ENCODE measurements at regions not wholly inside any gene's neighbourhood (a gene's known extent, or its start where the extent isn't known, plus 50 kb on each side); places are given as distances from the start of the nearest gene placed in this dataset.

DNA sequence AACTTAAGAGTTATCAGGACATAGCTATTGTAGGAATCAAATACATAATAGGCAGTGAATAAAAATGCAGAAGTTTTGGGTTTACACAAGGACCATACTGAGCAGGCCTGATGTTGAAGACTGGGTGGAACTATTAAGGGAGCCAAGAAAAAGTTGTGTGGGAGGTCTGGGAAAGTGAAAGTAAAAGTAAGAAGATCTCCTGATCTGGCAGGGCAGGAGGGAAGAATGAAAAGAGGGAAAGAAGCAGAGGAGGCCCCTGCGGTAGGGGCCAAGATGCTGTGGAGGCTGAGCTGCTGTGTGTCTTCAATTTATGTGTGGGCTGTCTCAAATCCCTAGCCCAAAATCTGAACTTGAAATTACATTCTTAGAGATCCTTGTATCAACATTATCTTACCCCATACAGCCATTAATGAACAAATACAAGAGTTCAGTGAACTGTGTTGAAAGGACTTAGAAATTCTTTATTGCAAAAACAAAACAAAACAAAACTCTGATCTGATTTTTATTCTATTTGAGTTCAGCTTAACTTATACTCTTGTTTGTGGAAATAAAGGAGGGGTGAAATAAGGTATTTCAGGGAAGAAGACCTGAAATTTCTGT lies 1183.8 kb downstream of the HACE1 start:
- no peak overlapping the region for H3K4me3 ChIP-seq
- no peaks in the 10 kb centered on the region for H3K27me3 ChIP-seq
- H3K27ac ChIP-seq, result no peak overlapping the region
- peak; percentile 69 to 92 (median 74) for ATAC-seq
- WGBS (ENCODE audit: insufficient coverage, low coverage, low lambda C conversion rate, missing lambda C conversion rate), result 33% methylated on average over 1 of the region's 1 CpG
- TF ChIP-seq POLR2A (IDR thresholded peaks at IDR 0.05), result no peak
- TF ChIP-seq, protein P1, sequence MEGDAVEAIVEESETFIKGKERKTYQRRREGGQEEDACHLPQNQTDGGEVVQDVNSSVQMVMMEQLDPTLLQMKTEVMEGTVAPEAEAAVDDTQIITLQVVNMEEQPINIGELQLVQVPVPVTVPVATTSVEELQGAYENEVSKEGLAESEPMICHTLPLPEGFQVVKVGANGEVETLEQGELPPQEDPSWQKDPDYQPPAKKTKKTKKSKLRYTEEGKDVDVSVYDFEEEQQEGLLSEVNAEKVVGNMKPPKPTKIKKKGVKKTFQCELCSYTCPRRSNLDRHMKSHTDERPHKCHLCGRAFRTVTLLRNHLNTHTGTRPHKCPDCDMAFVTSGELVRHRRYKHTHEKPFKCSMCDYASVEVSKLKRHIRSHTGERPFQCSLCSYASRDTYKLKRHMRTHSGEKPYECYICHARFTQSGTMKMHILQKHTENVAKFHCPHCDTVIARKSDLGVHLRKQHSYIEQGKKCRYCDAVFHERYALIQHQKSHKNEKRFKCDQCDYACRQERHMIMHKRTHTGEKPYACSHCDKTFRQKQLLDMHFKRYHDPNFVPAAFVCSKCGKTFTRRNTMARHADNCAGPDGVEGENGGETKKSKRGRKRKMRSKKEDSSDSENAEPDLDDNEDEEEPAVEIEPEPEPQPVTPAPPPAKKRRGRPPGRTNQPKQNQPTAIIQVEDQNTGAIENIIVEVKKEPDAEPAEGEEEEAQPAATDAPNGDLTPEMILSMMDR (IDR thresholded peaks at IDR 0.05), result no peak
- no peaks in the 10 kb centered on the region for H3K9me3 ChIP-seq
- intact Hi-C loops (cut with DNase I), result no loop called here
- no peaks in the 10 kb centered on the region for H3K36me3 ChIP-seq
- no peak for DNase-seq
- H3K4me1 ChIP-seq, result no peaks in the 10 kb centered on the region

DNA sequence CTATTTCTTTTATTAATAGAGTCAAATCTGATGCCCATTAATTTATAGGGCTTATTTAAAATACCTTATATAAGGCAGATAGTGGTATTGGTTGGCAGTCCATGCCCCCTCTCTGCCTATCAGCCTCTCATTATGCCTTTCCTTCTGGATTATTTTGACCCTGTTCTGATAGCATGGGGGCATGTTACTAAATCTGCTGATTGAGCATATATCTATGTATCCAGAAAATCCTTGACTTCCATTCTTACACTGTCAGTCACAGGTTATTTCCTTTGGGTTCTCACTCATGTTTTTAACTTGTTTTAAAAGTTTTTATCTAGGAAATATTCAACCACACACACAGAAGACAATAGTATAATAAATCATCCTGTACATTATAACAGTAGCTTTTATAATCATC lies 1184.9 kb downstream of the HACE1 start:
- no peaks in the 10 kb centered on the region for H3K36me3 ChIP-seq
- no peaks in the 10 kb centered on the region for H3K27me3 ChIP-seq
- H3K27ac ChIP-seq, result no peak overlapping the region
- ATAC-seq (no peak), DNase-seq (no peak)
- H3K9me3 ChIP-seq, result no peaks in the 10 kb centered on the region
- no peak for TF ChIP-seq POLR2A (IDR thresholded peaks at IDR 0.05)
- TF ChIP-seq, protein P1 (IDR thresholded peaks at IDR 0.05), result no peak
- no peaks in the 10 kb centered on the region for H3K4me1 ChIP-seq
- intact Hi-C loops (cut with DNase I), result no loop called here
- no peak overlapping the region for H3K4me3 ChIP-seq

DNA sequence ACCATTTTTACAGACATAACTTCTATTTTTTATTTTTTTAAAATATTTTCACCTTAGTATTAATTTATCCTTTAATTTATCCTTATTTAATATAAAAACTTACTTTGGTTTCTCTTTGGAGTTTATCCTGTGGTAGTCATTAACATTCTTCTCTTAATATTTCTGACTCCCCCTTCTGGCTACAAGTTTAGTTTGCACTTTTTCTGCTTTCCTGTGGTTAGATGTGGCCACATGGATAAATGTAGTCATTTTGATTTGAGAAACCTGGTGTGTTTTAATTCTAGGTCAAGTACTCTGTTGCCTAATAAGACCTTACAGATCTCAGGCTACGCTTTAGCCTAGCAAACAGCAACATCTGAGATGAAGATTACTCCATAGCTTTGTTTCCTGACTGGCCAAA lies 1187.5 kb downstream of the HACE1 start:
- no peaks in the 10 kb centered on the region for H3K27me3 ChIP-seq
- no peaks in the 10 kb centered on the region for H3K36me3 ChIP-seq
- no peak overlapping the region for H3K27ac ChIP-seq
- no peaks in the 10 kb centered on the region for H3K9me3 ChIP-seq
- intact Hi-C loops (cut with DNase I), result no loop called here
- H3K4me3 ChIP-seq, result no peak overlapping the region
- DNase-seq (no peak), ATAC-seq (peak in 3 of 4 donors; percentile 37 to 50 (median 43))
- TF ChIP-seq, protein P1 (IDR thresholded peaks at IDR 0.05), result peak in 3 of 4 donors; percentile 21 to 41 (median 29)
- no peak for TF ChIP-seq POLR2A (IDR thresholded peaks at IDR 0.05)
- WGBS (ENCODE audit: insufficient coverage, low coverage, low lambda C conversion rate, missing lambda C conversion rate), result 30% methylated on average over 1 of the region's 1 CpG
- no peaks in the 10 kb centered on the region for H3K4me1 ChIP-seq

GRCh38 chr6:103629613-103630012 lies 1230.1 kb downstream of the HACE1 start:
- H3K27ac ChIP-seq, result no peak overlapping the region
- no peaks in the 10 kb centered on the region for H3K9me3 ChIP-seq
- no peaks in the 10 kb centered on the region for H3K4me1 ChIP-seq
- H3K4me3 ChIP-seq, result no peak overlapping the region
- DNase-seq, result no peak
- WGBS (ENCODE audit: insufficient coverage, low coverage, low lambda C conversion rate, missing lambda C conversion rate), result 82% methylated on average over 1 of the region's 1 CpG
- intact Hi-C loops (cut with DNase I), result no loop called here
- TF ChIP-seq, protein P1 (IDR thresholded peaks at IDR 0.05), result no peak
- TF ChIP-seq POLR2A (IDR thresholded peaks at IDR 0.05), result no peak
- H3K36me3 ChIP-seq, result no peaks in the 10 kb centered on the region
- ATAC-seq, result no peak
- H3K27me3 ChIP-seq, result no peaks in the 10 kb centered on the region

- H3K27ac ChIP-seq, result no peak overlapping the region
- ATAC-seq (no peak), DNase-seq (no peak)
- H3K4me1 ChIP-seq, result no peaks in the 10 kb centered on the region
- H3K36me3 ChIP-seq, result no peaks in the 10 kb centered on the region
- H3K4me3 ChIP-seq, result no peak overlapping the region
- 80% methylated on average over 1 of the region's 1 CpG for WGBS (ENCODE audit: insufficient coverage, low coverage, low lambda C conversion rate, missing lambda C conversion rate)
- intact Hi-C loops (cut with DNase I), result no loop called here
- no peak for TF ChIP-seq POLR2A (IDR thresholded peaks at IDR 0.05)
- TF ChIP-seq, protein P1 (IDR thresholded peaks at IDR 0.05), result no peak
- H3K27me3 ChIP-seq, result no peaks in the 10 kb centered on the region
- no peaks in the 10 kb centered on the region for H3K9me3 ChIP-seq
Measured at GRCh38 chr6:103617642-103618041, 1242.1 kb downstream of the HACE1 start.
